ENCODE measurements at regions not wholly inside any gene's neighbourhood (a gene's known extent, or its start where the extent isn't known, plus 50 kb on each side); places are given as distances from the start of the nearest gene placed in this dataset.
A peak's percentile ranks its signal among the peaks of the same experiment; 100 is the strongest.

DNA sequence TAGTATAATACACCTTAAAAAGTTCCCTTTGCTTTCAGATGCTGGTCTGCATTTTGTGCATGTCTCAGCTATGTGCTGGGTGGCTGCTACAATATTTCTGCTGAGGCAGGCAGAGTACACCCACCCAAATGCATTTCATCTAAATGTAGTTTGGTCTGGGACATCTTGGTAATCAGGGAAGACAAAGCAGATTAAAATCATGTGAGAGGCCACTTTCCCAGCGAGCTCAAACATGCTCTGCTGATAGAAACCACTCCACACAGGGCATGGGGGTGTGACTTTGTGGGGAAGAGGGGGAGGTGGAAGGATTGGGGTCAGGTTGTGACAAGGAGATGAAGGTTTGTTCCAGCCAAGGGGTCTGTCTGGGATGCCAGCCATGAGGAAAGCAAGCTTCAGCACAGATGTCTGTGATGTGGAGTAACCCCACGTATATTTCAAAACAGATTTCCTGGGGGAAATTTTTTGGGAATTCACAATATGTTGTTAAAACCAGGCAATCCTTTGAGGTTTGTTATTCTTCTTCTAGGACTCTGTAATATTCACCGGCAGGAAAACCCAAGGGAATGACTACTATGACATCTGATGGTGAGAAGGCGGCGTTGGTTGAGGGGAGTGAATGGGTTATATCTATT lies 255.1 kb upstream of the FGGY start:
- peaks cover 11% of the 10 kb centered on the region for H3K4me1 ChIP-seq
- no peak overlapping the region for H3K27ac ChIP-seq
- ATAC-seq = peak; percentile 41
- H3K4me3 ChIP-seq = no peak overlapping the region
- H3K27me3 ChIP-seq = no peaks in the 10 kb centered on the region
- DNase-seq = peak in 1 of 4 donors; percentile 34
- 82 to 88% methylated on average over 5 of the region's 5 CpGs for WGBS, 2 donors
- TF ChIP-seq POLR2A (IDR thresholded peaks at IDR 0.05) (no peak), CTCF (IDR thresholded peaks at IDR 0.05) (no peak)
- no peaks in the 10 kb centered on the region for H3K36me3 ChIP-seq (replicated peaks in 1 of 2; ENCODE audit: insufficient read depth in 1 of 2, low read depth in 2 of 2)
- intact Hi-C loops (cut with DNase I) = no loop called here
- no peaks in the 10 kb centered on the region for H3K9me3 ChIP-seq

DNA sequence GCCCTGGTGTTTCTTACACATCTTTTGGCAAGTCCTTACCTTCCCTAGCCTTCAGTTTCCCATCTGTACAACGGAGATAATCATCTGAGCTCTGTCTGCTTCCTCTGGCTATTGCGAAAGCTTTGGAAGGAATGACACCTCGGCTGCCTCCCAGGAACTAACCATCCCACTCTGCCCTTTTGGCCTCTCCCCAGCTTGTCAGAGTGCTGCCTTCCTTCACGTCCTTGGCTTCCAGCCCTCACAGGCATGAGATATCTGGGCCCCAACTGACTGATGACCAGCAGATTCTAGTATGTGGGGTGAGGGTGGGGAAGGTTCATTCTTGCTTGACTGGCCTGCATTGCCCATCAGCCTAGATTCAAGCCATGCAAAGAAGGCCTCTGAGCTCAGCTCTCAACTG lies 253.1 kb upstream of the FGGY start:
- TF ChIP-seq POLR2A (IDR thresholded peaks at IDR 0.05) (no peak), CTCF (IDR thresholded peaks at IDR 0.05) (no peak)
- no peak overlapping the region for H3K4me3 ChIP-seq
- no peak overlapping the region for H3K27ac ChIP-seq
- no peaks in the 10 kb centered on the region for H3K36me3 ChIP-seq (replicated peaks in 1 of 2; ENCODE audit: insufficient read depth in 1 of 2, low read depth in 2 of 2)
- DNase-seq (peak; percentile 31 to 57 (median 46)), ATAC-seq (peak; percentile 45)
- no peaks in the 10 kb centered on the region for H3K27me3 ChIP-seq
- H3K9me3 ChIP-seq = no peaks in the 10 kb centered on the region
- intact Hi-C loops (cut with DNase I) = no loop called here
- peaks cover 11% of the 10 kb centered on the region for H3K4me1 ChIP-seq
- 19 to 42% methylated on average over 4 of the region's 4 CpGs for WGBS, 2 donors

DNA sequence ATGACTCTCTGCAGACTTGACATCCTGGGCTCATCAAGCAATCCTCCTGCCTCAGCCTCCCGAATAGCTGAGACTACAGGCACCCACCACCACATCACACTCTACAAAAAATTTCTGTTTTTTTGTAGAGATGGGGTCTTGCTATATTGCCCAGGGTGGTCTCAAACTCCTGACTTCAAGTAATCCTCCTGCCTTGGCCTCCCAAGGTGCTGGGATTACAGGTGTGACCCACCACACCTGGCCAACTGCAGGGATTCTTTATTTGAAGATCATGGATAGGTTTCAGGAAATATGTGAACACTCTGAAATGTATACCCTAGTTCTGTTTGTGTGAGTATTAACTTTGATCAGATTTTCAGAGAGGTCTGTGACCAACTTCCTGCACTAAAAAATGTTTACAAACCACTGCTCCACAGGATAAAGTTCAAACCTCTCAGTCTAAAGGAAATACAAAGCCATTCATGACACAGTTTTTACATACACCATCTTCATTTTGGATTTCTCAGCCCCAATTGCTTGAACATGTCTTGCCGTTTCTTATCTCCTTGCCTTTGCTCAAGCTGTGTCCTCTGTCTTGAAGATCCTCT lies 252.3 kb upstream of the FGGY start:
- Histone ChIP-seq H3K4me1 (peaks cover 11% of the 10 kb centered on the region), H3K36me3 (replicated peaks in 1 of 2; ENCODE audit: insufficient read depth in 1 of 2, low read depth in 2 of 2) (no peaks in the 10 kb centered on the region), H3K27ac (no peak overlapping the region), H3K9me3 (no peaks in the 10 kb centered on the region), H3K4me3 (no peak overlapping the region), H3K27me3 (no peaks in the 10 kb centered on the region)
- no peak for TF ChIP-seq POLR2A (IDR thresholded peaks at IDR 0.05)
- no peak for TF ChIP-seq CTCF (IDR thresholded peaks at IDR 0.05)
- intact Hi-C loops (cut with DNase I) = no loop called here
- WGBS, 2 donors = 88 to 94% methylated on average over 2 of the region's 2 CpGs
- no peak for DNase-seq
- ATAC-seq = no peak

GRCh38 chr1:59045137-59045536 lies 251.8 kb upstream of the FGGY start:
- peaks cover 11% of the 10 kb centered on the region for H3K4me1 ChIP-seq
- H3K27me3 ChIP-seq = no peaks in the 10 kb centered on the region
- H3K36me3 ChIP-seq (replicated peaks in 1 of 2; ENCODE audit: insufficient read depth in 1 of 2, low read depth in 2 of 2) = no peaks in the 10 kb centered on the region
- H3K27ac ChIP-seq = no peak overlapping the region
- TF ChIP-seq CTCF (IDR thresholded peaks at IDR 0.05) = no peak
- no peak for TF ChIP-seq POLR2A (IDR thresholded peaks at IDR 0.05)
- WGBS, 2 donors = 85 to 87% methylated on average over 3 of the region's 3 CpGs
- no peak for DNase-seq
- no peak for ATAC-seq
- no peak overlapping the region for H3K4me3 ChIP-seq
- no peaks in the 10 kb centered on the region for H3K9me3 ChIP-seq
- intact Hi-C loops (cut with DNase I) = no loop called here

DNA sequence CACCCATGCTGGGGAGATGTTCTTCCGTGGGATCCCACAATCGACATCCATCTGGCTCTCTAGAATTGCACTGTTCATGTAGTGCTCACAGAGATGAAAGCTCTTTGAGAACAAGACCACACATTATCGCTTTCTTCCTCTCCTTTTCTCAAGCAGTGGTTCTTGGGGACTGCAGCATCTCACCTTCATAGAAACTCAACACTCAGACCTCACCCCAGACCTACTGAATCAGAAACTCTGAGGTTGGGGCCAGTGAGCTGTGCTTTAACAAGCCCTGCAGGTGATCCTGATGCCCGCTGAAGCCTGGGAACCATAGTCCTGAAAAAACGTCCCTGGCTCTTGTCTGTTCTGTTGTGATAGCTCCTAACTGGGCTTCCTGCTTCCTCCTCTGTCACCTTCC lies 251.3 kb upstream of the FGGY start:
- H3K4me1 ChIP-seq = peaks cover 11% of the 10 kb centered on the region
- intact Hi-C loops (cut with DNase I) = no loop called here

More for the DNA sequence above, 251.3 kb upstream of the FGGY start:
- H3K4me3 ChIP-seq = no peak overlapping the region
- no peaks in the 10 kb centered on the region for H3K9me3 ChIP-seq
- TF ChIP-seq POLR2A (IDR thresholded peaks at IDR 0.05) (no peak), CTCF (IDR thresholded peaks at IDR 0.05) (no peak)
- no peaks in the 10 kb centered on the region for H3K36me3 ChIP-seq (replicated peaks in 1 of 2; ENCODE audit: insufficient read depth in 1 of 2, low read depth in 2 of 2)
- ATAC-seq = no peak
- H3K27ac ChIP-seq = no peak overlapping the region
- no peak for DNase-seq
- WGBS, 2 donors = 92% methylated on average over 5 of the region's 5 CpGs
- H3K27me3 ChIP-seq = no peaks in the 10 kb centered on the region
